ENCODE measurements at regions not wholly inside any gene's neighbourhood (a gene's known extent, or its start where the extent isn't known, plus 50 kb on each side); places are given as distances from the start of the nearest gene placed in this dataset.

GRCh38 chr16:73483934-73484711, 436.2 kb upstream of the ZFHX3 start:
- no peak for TF ChIP-seq EZH2 (IDR thresholded peaks at IDR 0.05; ENCODE audit: borderline replicate concordance, low read length)
- TF ChIP-seq CTCF (conservative IDR thresholded peaks at IDR 0.05 in 1 of 2, IDR thresholded peaks at IDR 0.05 in 1 of 2; ENCODE audit: extremely low read depth in 1 of 2, insufficient read depth in 1 of 2, low read depth in 1 of 2, low read length in 2 of 2), result no peak

Measured in mammary epithelial cell (primary cell).